Activated CD8-positive, alpha-beta memory T cell treated with anti-CD3 and anti-CD28 coated beads, Interleukin-2, amount 50 U/mL, for 24 hours (primary cell): ENCODE measurements at regions not wholly inside any gene's neighbourhood (a gene's known extent, or its start where the extent isn't known, plus 50 kb on each side); places are given as distances from the start of the nearest gene placed in this dataset.

ENCODE experiments used
- DNase-seq: peaks from one replicate; pipeline ENCODE4 v3.0.0-alpha.2; 2020; ENCODE audit errors: extremely low read depth

- DNase-seq, result no peak
Measured at GRCh38 chr2:129627437-129627836, 352.0 kb upstream of the RAB6C start.

- no peak for DNase-seq
Measured at GRCh38 chr2:129636692-129637091, 342.8 kb upstream of the RAB6C start.

- no peak for DNase-seq
Measured at GRCh38 chr2:129641371-129641770, 338.1 kb upstream of the RAB6C start.

- no peak for DNase-seq
Measured at GRCh38 chr2:129642526-129643043, 336.9 kb upstream of the RAB6C start.

- DNase-seq, result no peak
Measured at GRCh38 chr2:129645335-129645734, 334.1 kb upstream of the RAB6C start.

- no peak for DNase-seq
Measured at GRCh38 chr2:129646107-129646506, 333.4 kb upstream of the RAB6C start.

- DNase-seq, result no peak
Measured at GRCh38 chr2:129653246-129653645, 326.2 kb upstream of the RAB6C start.

GRCh38 chr2:129654331-129654730 is 325.1 kb upstream of the RAB6C start:
- no peak for DNase-seq

- no peak for DNase-seq
Measured at GRCh38 chr2:129656081-129656598, 323.3 kb upstream of the RAB6C start.

- no peak for DNase-seq
Measured at GRCh38 chr2:129658430-129658829, 321.0 kb upstream of the RAB6C start.

- DNase-seq, result no peak
Measured at GRCh38 chr2:129661935-129662334, 317.5 kb upstream of the RAB6C start.

GRCh38 chr2:129667577-129667976 is 311.9 kb upstream of the RAB6C start:
- no peak for DNase-seq

- no peak for DNase-seq
Measured at GRCh38 chr2:129672521-129672920, 306.9 kb upstream of the RAB6C start.

GRCh38 chr2:129673234-129673633 is 306.2 kb upstream of the RAB6C start:
- DNase-seq, result no peak

GRCh38 chr2:129673847-129674711 is 305.4 kb upstream of the RAB6C start:
- no peak for DNase-seq

- no peak for DNase-seq
Measured at GRCh38 chr2:129678751-129679150, 300.7 kb upstream of the RAB6C start.

- DNase-seq, result no peak
Measured at GRCh38 chr2:129681788-129682187, 297.7 kb upstream of the RAB6C start.

- no peak for DNase-seq
Measured at GRCh38 chr2:129689653-129690448, 289.6 kb upstream of the RAB6C start.

- no peak for DNase-seq
Measured at GRCh38 chr2:129695496-129695895, 284.0 kb upstream of the RAB6C start.

GRCh38 chr2:129698593-129698992 is 280.9 kb upstream of the RAB6C start:
- DNase-seq, result no peak

GRCh38 chr2:129699781-129700573 is 279.5 kb upstream of the RAB6C start:
- DNase-seq, result no peak
